HEK293 (cell line): ENCODE measurements at regions not wholly inside any gene's neighbourhood (a gene's known extent, or its start where the extent isn't known, plus 50 kb on each side); places are given as distances from the start of the nearest gene placed in this dataset.

ENCODE experiments used
- CTCF ChIA-PET: fragments of 350-600 bp; formaldehyde crosslinking; extraction: SDS; loops from one replicate; lab custom pipeline; 2021; ENCODE audit warnings: antibody characterized with exemption; lab: Yijun Ruan, JAX
- POLR2A ChIA-PET: fragments of 300-600 bp; formaldehyde crosslinking; extraction: SDS; loops from one replicate; lab custom pipeline; 2020; ENCODE audit warnings: antibody characterized with exemption, inconsistent platforms; lab: Yijun Ruan, JAX
- H3K27ac ChIP-seq: fragments of 200-500 bp; sonication (Bioruptor generic); 2 replicates; pipeline ENCODE4 v1.5.1; 2014; ENCODE audit warnings: low read depth, low read length, control low read depth, inconsistent platforms; ENCODE audit errors: extremely low read depth
- H3K36me3 ChIP-seq, 2 experiments: fragments of 200-500 bp in 1 of 2; sonication (Bioruptor generic) in 1 of 2; 1 replicate in 1 of 2; 2 replicates in 1 of 2; pipeline ENCODE4 v1.5.1; 2014 to 2017; ENCODE audit warnings: inconsistent platforms in 2 of 2, low read length in 2 of 2; ENCODE audit not compliant: control insufficient read depth in 2 of 2, insufficient read depth in 1 of 2
- H3K4me1 ChIP-seq: fragments of 200-500 bp; sonication (Bioruptor generic); 2 replicates; pipeline ENCODE4 v1.5.1; 2014; ENCODE audit warnings: mild to moderate bottlenecking, low read length, inconsistent platforms; ENCODE audit not compliant: control insufficient read depth, insufficient read depth
- H3K4me3 ChIP-seq: 2 replicates; pipeline ENCODE4 v1.5.1; 2011; ENCODE audit warnings: low read depth, mild to moderate bottlenecking, control low read depth, low read length, moderate library complexity
- H3K9me3 ChIP-seq: fragments of 200-500 bp; sonication (Bioruptor generic); 2 replicates; pipeline ENCODE4 v1.5.1; 2014; ENCODE audit warnings: low read depth, low read length, inconsistent platforms; ENCODE audit not compliant: control insufficient read depth, insufficient read depth
- GFI1B ChIP-seq: fragments of 450-650 bp; formaldehyde crosslinking; IDR thresholded peaks from 2 replicates; pipeline ENCODE4 v1.5.1; 2016; ENCODE audit warnings: missing biosample characterization, missing genetic modification characterization
- GLI2 ChIP-seq: fragments of 450-650 bp; formaldehyde crosslinking; IDR thresholded peaks from 2 replicates; pipeline ENCODE4; 2017; ENCODE audit warnings: missing biosample characterization, missing genetic modification characterization, low read depth, borderline replicate concordance
- GLIS1 ChIP-seq: fragments of 450-650 bp; formaldehyde crosslinking; IDR thresholded peaks from 2 replicates; pipeline ENCODE4 v1.5.1; 2016; ENCODE audit warnings: missing biosample characterization, missing genetic modification characterization
- PRDM6 ChIP-seq: fragments of 450-650 bp; formaldehyde crosslinking; IDR thresholded peaks from 2 replicates; pipeline ENCODE4 v1.5.1; 2017; ENCODE audit warnings: missing biosample characterization, missing genetic modification characterization
- YY1 ChIP-seq: fragments of 450-650 bp; formaldehyde crosslinking; IDR thresholded peaks from 2 replicates; pipeline ENCODE4 v1.5.1; 2018; ENCODE audit warnings: missing biosample characterization, missing genetic modification characterization
- ZBTB1 ChIP-seq: fragments of 450-650 bp; formaldehyde crosslinking; IDR thresholded peaks from 2 replicates; pipeline ENCODE4 v1.5.1; 2016; ENCODE audit warnings: missing biosample characterization, missing genetic modification characterization
- ZBTB21 ChIP-seq: fragments of 450-650 bp; formaldehyde crosslinking; IDR thresholded peaks from 2 replicates; pipeline ENCODE4 v1.5.1; 2017; ENCODE audit warnings: missing biosample characterization, missing genetic modification characterization
- ZFP37 ChIP-seq: fragments of 450-650 bp; formaldehyde crosslinking; IDR thresholded peaks from 2 replicates; pipeline ENCODE4 v1.5.1; 2016; ENCODE audit warnings: missing biosample characterization, missing genetic modification characterization
- ZNF121 ChIP-seq: fragments of 450-650 bp; formaldehyde crosslinking; IDR thresholded peaks from 2 replicates; pipeline ENCODE4 v1.5.1; 2016; ENCODE audit warnings: missing biosample characterization, missing genetic modification characterization
- ZNF157 ChIP-seq: fragments of 450-650 bp; formaldehyde crosslinking; IDR thresholded peaks from 2 replicates; pipeline ENCODE4 v1.5.1; 2016; ENCODE audit warnings: missing biosample characterization, missing genetic modification characterization
- ZNF2 ChIP-seq: fragments of 450-650 bp; formaldehyde crosslinking; IDR thresholded peaks from 2 replicates; pipeline ENCODE4 v1.5.1; 2016; ENCODE audit warnings: missing biosample characterization, missing genetic modification characterization
- ZNF211 ChIP-seq: fragments of 450-650 bp; formaldehyde crosslinking; IDR thresholded peaks from 2 replicates; pipeline ENCODE4 v1.5.1; 2016; ENCODE audit warnings: low read depth, missing biosample characterization, missing genetic modification characterization
- ZNF239 ChIP-seq: fragments of 450-650 bp; formaldehyde crosslinking; IDR thresholded peaks from 2 replicates; pipeline ENCODE4 v1.5.1; 2016; ENCODE audit warnings: missing biosample characterization, missing genetic modification characterization
- ZNF266 ChIP-seq: fragments of 450-650 bp; formaldehyde crosslinking; IDR thresholded peaks from 2 replicates; pipeline ENCODE4 v1.5.1; 2016; ENCODE audit warnings: missing biosample characterization, missing genetic modification characterization, low read depth
- ZNF350 ChIP-seq: fragments of 450-650 bp; formaldehyde crosslinking; IDR thresholded peaks from 2 replicates; pipeline ENCODE4 v1.5.0; 2017; ENCODE audit warnings: missing biosample characterization, mild to moderate bottlenecking, missing genetic modification characterization
- ZNF354C ChIP-seq: fragments of 450-650 bp; formaldehyde crosslinking; IDR thresholded peaks from 2 replicates; pipeline ENCODE4 v1.5.1; 2016; ENCODE audit warnings: missing biosample characterization, missing genetic modification characterization, low read depth, borderline replicate concordance
- ZNF510 ChIP-seq: fragments of 450-650 bp; formaldehyde crosslinking; IDR thresholded peaks from 2 replicates; pipeline ENCODE4 v1.5.1; 2018; ENCODE audit warnings: mild to moderate bottlenecking, missing genetic modification characterization, missing biosample characterization; ENCODE audit not compliant: insufficient replicate concordance
- ZNF530 ChIP-seq: fragments of 450-650 bp; formaldehyde crosslinking; IDR thresholded peaks from 2 replicates; pipeline ENCODE4 v1.5.1; 2016; ENCODE audit warnings: low read depth, missing biosample characterization, missing genetic modification characterization
- ZNF560 ChIP-seq: fragments of 450-650 bp; formaldehyde crosslinking; IDR thresholded peaks from 2 replicates; pipeline ENCODE4 v1.5.1; 2017; ENCODE audit warnings: missing biosample characterization, missing genetic modification characterization, borderline replicate concordance
- ZNF571 ChIP-seq: fragments of 450-650 bp; formaldehyde crosslinking; IDR thresholded peaks from 2 replicates; pipeline ENCODE4 v1.5.0; 2017; ENCODE audit warnings: missing biosample characterization, missing genetic modification characterization
- ZNF624 ChIP-seq: fragments of 450-650 bp; formaldehyde crosslinking; IDR thresholded peaks from 2 replicates; pipeline ENCODE4 v1.5.1; 2017; ENCODE audit warnings: missing biosample characterization, missing genetic modification characterization
- ZNF626 ChIP-seq: fragments of 450-650 bp; sonication (Bioruptor Pico); formaldehyde crosslinking; IDR thresholded peaks from 2 replicates; pipeline ENCODE4 v1.5.1; 2018; ENCODE audit warnings: missing biosample characterization, missing genetic modification characterization, inconsistent platforms
- ZNF639 ChIP-seq: fragments of 450-650 bp; formaldehyde crosslinking; IDR thresholded peaks from 2 replicates; pipeline ENCODE4 v1.5.1; 2016; ENCODE audit warnings: missing biosample characterization, missing genetic modification characterization
- ZNF645 ChIP-seq: fragments of 450-650 bp; formaldehyde crosslinking; IDR thresholded peaks from 2 replicates; pipeline ENCODE4; 2016; ENCODE audit warnings: missing biosample characterization, missing genetic modification characterization
- ZNF660 ChIP-seq: fragments of 450-650 bp; IDR thresholded peaks from 2 replicates; pipeline ENCODE4 v1.5.1; 2018; ENCODE audit warnings: missing biosample characterization, mild to moderate bottlenecking, missing genetic modification characterization
- ZSCAN23 ChIP-seq: fragments of 450-650 bp; formaldehyde crosslinking; IDR thresholded peaks from 2 replicates; pipeline ENCODE4 v1.5.1; 2016; ENCODE audit warnings: missing biosample characterization, missing genetic modification characterization

GRCh38 chr4:141843136-141843535 lies 206.8 kb downstream of the IL15 start:
- CTCF ChIA-PET = no interaction called here

GRCh38 chr4:141845901-141846300 lies 209.5 kb downstream of the IL15 start:
- ChIA-PET POLR2A (no interaction called here), CTCF (no interaction called here)
- TF ChIP-seq ZNF624 (tag by site-specific recombination) (no peak), ZNF660 (no peak), YY1 (tag by site-specific recombination) (no peak)
- TF ChIP-seq, all 188 proteins: peak for 0

More at GRCh38 chr4:141843136-141843535, 206.8 kb downstream of the IL15 start:
- Histone ChIP-seq H3K27ac (no peak overlapping the region), H3K4me3 (no peak overlapping the region), H3K9me3 (no peaks in the 10 kb centered on the region), H3K4me1 (no peaks in the 10 kb centered on the region), H3K36me3 (no peaks in the 10 kb centered on the region)
- POLR2A ChIA-PET = no interaction called here
- TF ChIP-seq ZNF530 (tag by site-specific recombination) (no peak), ZNF157 (tag by site-specific recombination) (no peak), ZNF560 (tag by site-specific recombination) (no peak), ZNF645 (tag by site-specific recombination) (no peak), ZSCAN23 (tag by site-specific recombination) (no peak), ZNF639 (no peak), ZBTB21 (tag by site-specific recombination) (no peak)

GRCh38 chr4:141849367-141849766 lies 213.0 kb downstream of the IL15 start:
- Histone ChIP-seq H3K4me3 (no peak overlapping the region), H3K9me3 (no peaks in the 10 kb centered on the region)
- TF ChIP-seq ZNF354C (no peak), ZNF2 (no peak), ZFP37 (tag by site-specific recombination) (no peak), ZNF560 (tag by site-specific recombination) (no peak), PRDM6 (tag by site-specific recombination) (no peak), ZNF510 (tag by site-specific recombination) (no peak), ZNF266 (no peak), GLIS1 (no peak), ZNF626 (no peak), ZNF211 (tag by site-specific recombination) (no peak), GFI1B (tag by site-specific recombination) (no peak), GLI2 (no peak), ZBTB1 (tag by site-specific recombination) (no peak), ZNF121 (no peak), ZNF350 (tag by site-specific recombination) (no peak), ZNF571 (tag by site-specific recombination) (no peak), ZNF239 (tag by site-specific recombination) (no peak)
- TF ChIP-seq, all 188 proteins: peak for 0
- H3K4me1 ChIP-seq = no peaks in the 10 kb centered on the region
- POLR2A ChIA-PET = no interaction called here
- no peak overlapping the region for H3K27ac ChIP-seq
- no peaks in the 10 kb centered on the region for H3K36me3 ChIP-seq
- CTCF ChIA-PET = no interaction called here

More at GRCh38 chr4:141845901-141846300, 209.5 kb downstream of the IL15 start:
- Histone ChIP-seq H3K36me3 (no peaks in the 10 kb centered on the region), H3K4me3 (no peak overlapping the region), H3K4me1 (no peaks in the 10 kb centered on the region), H3K9me3 (no peaks in the 10 kb centered on the region), H3K27ac (no peak overlapping the region)
